ENCODE measurements at regions not wholly inside any gene's neighbourhood (a gene's known extent, or its start where the extent isn't known, plus 50 kb on each side); places are given as distances from the start of the nearest gene placed in this dataset.

DNA sequence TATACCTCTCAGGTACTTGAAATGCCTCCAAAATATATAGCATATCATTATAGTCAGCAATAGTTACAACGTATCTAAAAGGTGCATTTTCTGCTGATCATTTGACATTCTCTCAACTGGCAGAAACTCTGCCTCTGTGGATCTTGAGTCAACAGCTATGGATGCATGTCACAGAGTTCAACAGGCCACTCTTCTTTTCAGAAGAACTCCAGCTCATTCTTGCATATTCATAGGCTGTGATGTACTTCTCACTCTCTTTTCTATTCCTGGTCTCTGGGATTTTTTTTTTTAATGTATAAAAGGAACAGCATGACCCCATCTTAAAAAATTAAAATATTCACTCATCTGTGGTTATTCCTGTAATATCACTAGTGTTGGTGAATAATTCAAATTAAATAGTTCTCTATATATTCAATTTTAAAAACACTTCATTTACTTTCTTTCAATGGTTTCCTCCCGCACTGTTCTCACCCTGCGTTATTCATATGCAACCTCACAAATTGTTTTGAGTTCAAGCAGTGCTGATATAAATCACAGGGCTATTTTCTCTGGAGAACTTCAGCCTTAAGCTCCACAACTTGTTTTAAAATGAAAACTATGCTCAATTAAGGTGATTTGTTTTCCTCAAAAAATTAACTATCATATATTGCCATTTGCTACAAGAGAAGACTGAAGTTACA lies 1111.2 kb upstream of the ADGRL3 start:
- DNase-seq: no peak
- ATAC-seq: no peak
- no peak overlapping the region for H3K4me3 ChIP-seq
- no peaks in the 10 kb centered on the region for H3K4me1 ChIP-seq (ENCODE audit: low read depth)
- H3K36me3 ChIP-seq (ENCODE audit: low read depth): no peaks in the 10 kb centered on the region
- intact Hi-C loops (cut with DNase I, micrococcal nuclease): no loop called here
- TF ChIP-seq, protein P1, sequence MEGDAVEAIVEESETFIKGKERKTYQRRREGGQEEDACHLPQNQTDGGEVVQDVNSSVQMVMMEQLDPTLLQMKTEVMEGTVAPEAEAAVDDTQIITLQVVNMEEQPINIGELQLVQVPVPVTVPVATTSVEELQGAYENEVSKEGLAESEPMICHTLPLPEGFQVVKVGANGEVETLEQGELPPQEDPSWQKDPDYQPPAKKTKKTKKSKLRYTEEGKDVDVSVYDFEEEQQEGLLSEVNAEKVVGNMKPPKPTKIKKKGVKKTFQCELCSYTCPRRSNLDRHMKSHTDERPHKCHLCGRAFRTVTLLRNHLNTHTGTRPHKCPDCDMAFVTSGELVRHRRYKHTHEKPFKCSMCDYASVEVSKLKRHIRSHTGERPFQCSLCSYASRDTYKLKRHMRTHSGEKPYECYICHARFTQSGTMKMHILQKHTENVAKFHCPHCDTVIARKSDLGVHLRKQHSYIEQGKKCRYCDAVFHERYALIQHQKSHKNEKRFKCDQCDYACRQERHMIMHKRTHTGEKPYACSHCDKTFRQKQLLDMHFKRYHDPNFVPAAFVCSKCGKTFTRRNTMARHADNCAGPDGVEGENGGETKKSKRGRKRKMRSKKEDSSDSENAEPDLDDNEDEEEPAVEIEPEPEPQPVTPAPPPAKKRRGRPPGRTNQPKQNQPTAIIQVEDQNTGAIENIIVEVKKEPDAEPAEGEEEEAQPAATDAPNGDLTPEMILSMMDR (IDR thresholded peaks at IDR 0.05): no peak
- no peaks in the 10 kb centered on the region for H3K9me3 ChIP-seq

DNA sequence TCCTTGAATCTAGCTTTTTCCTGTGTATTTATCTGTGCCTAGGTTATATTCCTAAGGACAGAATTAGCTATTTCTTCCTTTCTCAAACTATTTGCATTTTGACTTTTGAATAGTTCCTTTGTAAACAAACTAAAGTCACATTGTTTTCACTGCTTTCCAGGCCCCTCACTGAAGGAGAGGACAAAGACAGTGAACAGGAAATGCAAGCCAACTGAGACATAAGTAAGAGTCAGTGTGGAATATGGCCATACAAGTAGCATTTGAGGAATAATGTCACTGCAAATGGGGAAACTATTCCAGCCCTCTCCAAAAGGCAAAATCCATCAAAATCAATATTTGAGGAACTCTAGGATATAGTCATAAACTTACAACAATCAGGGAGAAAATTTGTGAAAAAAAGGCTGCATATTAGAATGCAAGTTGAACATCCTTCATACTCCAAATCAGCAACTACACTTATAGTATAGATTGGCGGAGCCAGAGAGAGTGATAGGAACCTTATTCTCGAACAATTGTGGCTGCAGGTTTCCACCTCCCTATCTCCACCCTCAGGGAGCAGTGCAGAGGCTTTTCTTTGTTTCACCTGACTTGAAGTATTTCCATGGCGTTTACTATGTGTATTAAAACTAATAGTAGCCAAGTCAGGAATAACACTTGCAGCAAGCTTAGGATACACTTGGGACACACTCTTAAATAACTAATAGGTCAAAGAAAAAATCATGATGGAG lies 1110.4 kb upstream of the ADGRL3 start:
- Histone ChIP-seq H3K9me3 (no peaks in the 10 kb centered on the region), H3K4me1 (ENCODE audit: low read depth) (no peaks in the 10 kb centered on the region), H3K36me3 (ENCODE audit: low read depth) (no peaks in the 10 kb centered on the region), H3K4me3 (no peak overlapping the region)
- DNase-seq (no peak), ATAC-seq (no peak)
- intact Hi-C loops (cut with DNase I, micrococcal nuclease): no loop called here
- TF ChIP-seq, protein P1 (IDR thresholded peaks at IDR 0.05): no peak

DNA sequence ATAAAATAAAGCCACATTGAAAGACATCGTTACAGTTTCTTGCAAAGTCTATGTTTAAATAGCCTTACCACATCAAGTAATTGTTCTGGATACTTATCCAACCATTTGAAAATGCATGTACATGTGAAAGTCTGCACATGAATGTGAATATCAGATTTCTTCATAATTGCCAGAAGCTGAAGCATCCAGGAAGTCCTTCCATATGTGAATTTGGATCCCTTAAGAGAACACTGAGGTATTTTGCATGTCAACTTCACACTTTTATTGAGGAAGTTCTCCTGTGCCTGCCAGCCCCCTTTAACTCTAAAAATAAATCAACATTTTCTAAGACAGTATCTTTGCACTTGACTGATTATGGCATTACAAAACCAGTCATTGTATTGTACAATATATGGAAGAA lies 1103.5 kb upstream of the ADGRL3 start:
- H3K4me3 ChIP-seq: no peak overlapping the region
- intact Hi-C loops (cut with DNase I, micrococcal nuclease): no loop called here
- no peaks in the 10 kb centered on the region for H3K4me1 ChIP-seq (ENCODE audit: low read depth)
- ATAC-seq: no peak
- no peaks in the 10 kb centered on the region for H3K9me3 ChIP-seq
- no peaks in the 10 kb centered on the region for H3K36me3 ChIP-seq (ENCODE audit: low read depth)
- DNase-seq: no peak
- TF ChIP-seq, protein P1 (IDR thresholded peaks at IDR 0.05): no peak

DNA sequence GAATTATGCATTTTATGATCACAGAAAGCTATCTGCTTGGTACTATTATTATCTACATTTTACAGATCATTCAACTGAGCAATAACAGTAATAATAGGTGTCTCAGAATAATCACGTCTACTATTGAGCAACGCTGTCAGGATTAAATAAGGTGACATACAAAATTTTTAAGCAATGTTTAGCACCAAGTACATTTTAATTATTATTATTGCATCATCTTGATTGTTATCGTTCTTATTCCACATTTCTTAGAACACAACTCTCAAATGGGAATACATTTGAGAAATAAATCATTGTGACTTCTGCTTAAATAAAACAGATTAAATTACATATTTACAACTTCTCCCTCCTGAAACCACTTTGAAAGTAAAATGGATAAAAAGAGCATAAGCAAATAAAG lies 1083.5 kb upstream of the ADGRL3 start:
- intact Hi-C loops (cut with DNase I, micrococcal nuclease): no loop called here
- no peak for ATAC-seq
- Histone ChIP-seq H3K4me1 (ENCODE audit: low read depth) (no peaks in the 10 kb centered on the region), H3K36me3 (ENCODE audit: low read depth) (no peaks in the 10 kb centered on the region), H3K4me3 (no peak overlapping the region), H3K9me3 (peaks cover 2% of the 10 kb centered on the region)
- no peak for DNase-seq
- TF ChIP-seq, protein P1 (IDR thresholded peaks at IDR 0.05): no peak

DNA sequence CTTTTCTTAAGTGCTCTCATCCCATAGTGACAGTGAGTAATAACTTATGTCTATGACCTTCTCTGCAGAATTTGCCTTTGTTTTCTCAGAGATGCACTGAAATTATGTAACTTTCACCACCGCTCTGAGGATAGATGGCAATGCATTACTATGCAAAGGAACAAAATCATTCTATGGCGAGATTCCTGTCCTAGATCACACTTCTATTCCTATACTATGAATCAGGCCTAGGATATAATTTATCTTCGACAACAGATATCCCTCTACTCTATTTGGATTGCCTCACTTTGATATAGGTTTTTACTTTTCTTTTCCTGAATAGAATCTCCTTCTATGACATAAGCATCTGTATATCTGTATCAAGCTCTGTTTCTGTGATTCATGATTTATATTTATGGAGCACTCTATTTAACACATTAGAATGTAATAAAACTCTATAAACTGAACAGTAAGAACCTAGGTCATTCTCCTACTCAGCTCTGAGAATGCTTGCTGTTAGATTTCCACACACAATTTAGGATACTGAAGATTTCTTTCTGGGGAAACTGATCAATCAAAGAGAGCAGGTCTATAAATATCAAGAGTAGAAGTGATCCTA lies 1082.3 kb upstream of the ADGRL3 start:
- H3K4me3 ChIP-seq: no peak overlapping the region
- no peaks in the 10 kb centered on the region for H3K36me3 ChIP-seq (ENCODE audit: low read depth)
- intact Hi-C loops (cut with DNase I, micrococcal nuclease): no loop called here
- peaks cover 2% of the 10 kb centered on the region for H3K9me3 ChIP-seq
- TF ChIP-seq, protein P1 (IDR thresholded peaks at IDR 0.05): no peak
- ATAC-seq (no peak), DNase-seq (no peak)
- H3K4me1 ChIP-seq (ENCODE audit: low read depth): no peaks in the 10 kb centered on the region
